Lower lobe of right lung (tissue), 2 donors: ENCODE measurements at regions not wholly inside any gene's neighbourhood (a gene's known extent, or its start where the extent isn't known, plus 50 kb on each side); places are given as distances from the start of the nearest gene placed in this dataset.

Experiments used
- ATAC-seq, 2 donors: fragments of 200-7000 bp; cut with Tn5 transposase; one replicate each; pipeline ENCODE4 v1.9.1; 2020 to 2022; ENCODE audit warnings: mild to moderate bottlenecking in 2 of 2, moderate library complexity in 2 of 2
- DNase-seq: peaks from one replicate; pipeline ENCODE4 v3.0.0-alpha.2; 2020
- H3K27ac ChIP-seq: fragments of 200-600 bp; one replicate; pipeline ENCODE4 v1.8.0; 2022
- H3K27me3 ChIP-seq: fragments of 200-600 bp; one replicate; pipeline ENCODE4 v1.8.0; 2022; ENCODE audit warnings: low read depth
- H3K36me3 ChIP-seq: fragments of 200-600 bp; one replicate; pipeline ENCODE4 v1.8.0; 2022; ENCODE audit warnings: mild to moderate bottlenecking
- H3K4me1 ChIP-seq: fragments of 200-600 bp; one replicate; pipeline ENCODE4 v1.8.0; 2022
- H3K4me3 ChIP-seq: fragments of 200-600 bp; one replicate; pipeline ENCODE4 v1.8.0; 2022; ENCODE audit warnings: mild to moderate bottlenecking
- H3K9me3 ChIP-seq: fragments of 200-600 bp; one replicate; pipeline ENCODE4 v1.8.0; 2022
- CTCF ChIP-seq: fragments of 200-600 bp; IDR thresholded peaks from one replicate; pipeline ENCODE4 v1.8.0; 2022; ENCODE audit warnings: antibody characterized with exemption, mild to moderate bottlenecking
- intact Hi-C: fragments of 100-400 bp; cut with DNase I; formaldehyde crosslinking; loops from one replicate; pipeline ENCODE4 v1.11.0; 2022
- donor health status: DM: no; HTN: yes; CAD: no; lungs with severe emphysema.

GRCh38 chr20:40634891-40635290 is 54.1 kb downstream of the MAFB start:
- H3K4me3 ChIP-seq = no peak overlapping the region
- no peaks in the 10 kb centered on the region for H3K4me1 ChIP-seq
- H3K27ac ChIP-seq = no peak overlapping the region
- no peak for ATAC-seq
- no peaks in the 10 kb centered on the region for H3K36me3 ChIP-seq
- H3K9me3 ChIP-seq = no peaks in the 10 kb centered on the region
- intact Hi-C loops = no loop called here
- H3K27me3 ChIP-seq = no peaks in the 10 kb centered on the region
- TF ChIP-seq CTCF = no peak
- DNase-seq = no peak

GRCh38 chr20:40633123-40633850 is 55.7 kb downstream of the MAFB start:
- no peak for TF ChIP-seq CTCF
- Histone ChIP-seq H3K4me3 (no peak overlapping the region), H3K9me3 (no peaks in the 10 kb centered on the region), H3K27ac (no peak overlapping the region), H3K4me1 (no peaks in the 10 kb centered on the region), H3K36me3 (no peaks in the 10 kb centered on the region), H3K27me3 (no peaks in the 10 kb centered on the region)
- DNase-seq (no peak), ATAC-seq (no peak)
- intact Hi-C loops = no loop called here

- intact Hi-C loops = no loop called here
- no peaks in the 10 kb centered on the region for H3K4me1 ChIP-seq
- H3K27me3 ChIP-seq = no peaks in the 10 kb centered on the region
- ATAC-seq (no peak), DNase-seq (no peak)
- H3K27ac ChIP-seq = no peak overlapping the region
- no peak for TF ChIP-seq CTCF
- H3K9me3 ChIP-seq = no peaks in the 10 kb centered on the region
- no peak overlapping the region for H3K4me3 ChIP-seq
- H3K36me3 ChIP-seq = no peaks in the 10 kb centered on the region
Measured at GRCh38 chr20:40632346-40632976, 56.6 kb downstream of the MAFB start.

GRCh38 chr20:40631119-40631631 is 57.9 kb downstream of the MAFB start:
- DNase-seq (no peak), ATAC-seq (peak; percentile 51 to 59)
- TF ChIP-seq CTCF = no peak
- Histone ChIP-seq H3K4me1 (no peaks in the 10 kb centered on the region), H3K9me3 (no peaks in the 10 kb centered on the region), H3K4me3 (no peak overlapping the region), H3K27ac (no peak overlapping the region), H3K27me3 (no peaks in the 10 kb centered on the region), H3K36me3 (no peaks in the 10 kb centered on the region)
- intact Hi-C loops = no loop called here

- H3K4me3 ChIP-seq = no peak overlapping the region
- intact Hi-C loops = no loop called here
- no peaks in the 10 kb centered on the region for H3K27me3 ChIP-seq
- no peak for ATAC-seq
- TF ChIP-seq CTCF = no peak
- no peak for DNase-seq
- H3K4me1 ChIP-seq = no peaks in the 10 kb centered on the region
- H3K36me3 ChIP-seq = no peaks in the 10 kb centered on the region
- no peak overlapping the region for H3K27ac ChIP-seq
- H3K9me3 ChIP-seq = no peaks in the 10 kb centered on the region
Measured at GRCh38 chr20:40630713-40631112, 58.3 kb downstream of the MAFB start.
